Osteocyte (in vitro differentiated cells): ENCODE measurements at regions not wholly inside any gene's neighbourhood (a gene's known extent, or its start where the extent isn't known, plus 50 kb on each side); places are given as distances from the start of the nearest gene placed in this dataset.

ENCODE experiments used
- DNase-seq: peaks from one replicate; pipeline ENCODE4 v3.0.0; 2021; ENCODE audit warnings: mixed read lengths; ENCODE audit not compliant: unreplicated experiment; ENCODE audit errors: extremely low spot score
- H3K27ac Mint-ChIP-seq: one replicate; pipeline ENCODE4 v1.8.0; 2021; ENCODE audit warnings: mild to moderate bottlenecking, mixed read lengths; ENCODE audit not compliant: unreplicated experiment
- H3K27me3 Mint-ChIP-seq: one replicate; pipeline ENCODE4 v1.8.0; 2021; ENCODE audit warnings: mixed read lengths; ENCODE audit not compliant: unreplicated experiment
- H3K36me3 Mint-ChIP-seq: one replicate; pipeline ENCODE4 v1.8.0; 2021; ENCODE audit warnings: mixed read lengths; ENCODE audit not compliant: unreplicated experiment
- H3K4me1 Mint-ChIP-seq: one replicate; pipeline ENCODE4 v1.8.0; 2021; ENCODE audit warnings: mixed read lengths; ENCODE audit not compliant: unreplicated experiment
- H3K4me3 Mint-ChIP-seq: one replicate; pipeline ENCODE4 v1.8.0; 2021; ENCODE audit warnings: mild to moderate bottlenecking, moderate library complexity, mixed read lengths; ENCODE audit not compliant: unreplicated experiment
- H3K9me3 Mint-ChIP-seq: one replicate; pipeline ENCODE4 v1.8.0; 2021; ENCODE audit warnings: mixed read lengths; ENCODE audit not compliant: unreplicated experiment
- CTCF ChIP-seq: fragments of 200-600 bp; sonication (generic); IDR thresholded peaks from 2 replicates; pipeline ENCODE4 v1.5.0; 2021; ENCODE audit warnings: antibody characterized with exemption, mild to moderate bottlenecking, moderate library complexity

DNA sequence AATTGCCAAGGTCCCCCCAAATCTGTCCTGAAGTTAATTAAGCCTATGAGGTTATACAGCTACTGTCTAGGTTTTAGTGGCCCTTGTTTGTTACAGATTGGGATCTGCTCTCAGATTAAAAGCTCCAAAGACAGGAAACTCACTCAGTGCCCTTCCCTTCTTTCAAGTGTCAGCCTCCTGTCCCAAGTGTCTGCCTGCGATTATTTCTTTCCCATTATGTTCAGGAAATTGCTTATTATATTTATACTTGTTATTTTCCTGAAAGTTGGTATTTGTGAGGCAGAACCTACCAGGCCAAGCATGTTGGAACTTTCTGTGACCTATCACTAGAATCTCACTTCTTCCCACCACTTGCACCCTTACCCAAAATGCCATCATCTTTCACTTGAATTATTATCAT lies 173.2 kb downstream of the AREG start:
- no peak for DNase-seq
- no peak for TF ChIP-seq CTCF
- Mint-ChIP-seq H3K27me3 (peaks cover 5% of the 10 kb centered on the region), H3K36me3 (peaks cover 9% of the 10 kb centered on the region), H3K4me3 (no peak overlapping the region), H3K4me1 (peaks cover 12% of the 10 kb centered on the region), H3K9me3 (peaks cover 24% of the 10 kb centered on the region), H3K27ac (no peak overlapping the region)

- TF ChIP-seq CTCF, result no peak
- no peak for DNase-seq
- H3K27me3 Mint-ChIP-seq, result peaks cover 3% of the 10 kb centered on the region
- H3K4me3 Mint-ChIP-seq, result no peak overlapping the region
- peaks cover 17% of the 10 kb centered on the region for H3K4me1 Mint-ChIP-seq
- no peak overlapping the region for H3K27ac Mint-ChIP-seq
- peaks cover 9% of the 10 kb centered on the region for H3K36me3 Mint-ChIP-seq
- H3K9me3 Mint-ChIP-seq, result peaks cover 23% of the 10 kb centered on the region
These were observed 173.7 kb downstream of the AREG start for GRCh38 chr4:74618659-74619058.

GRCh38 chr4:74619931-74620702 lies 174.2 kb downstream of the BTC start:
- Mint-ChIP-seq H3K36me3 (peaks cover 6% of the 10 kb centered on the region), H3K4me3 (no peak overlapping the region), H3K27ac (no peak overlapping the region), H3K27me3 (peaks cover under 1% of the 10 kb centered on the region), H3K9me3 (peaks cover 12% of the 10 kb centered on the region), H3K4me1 (peaks cover 32% of the 10 kb centered on the region)
- TF ChIP-seq CTCF, result no peak
- no peak for DNase-seq

GRCh38 chr4:74621616-74622015 lies 172.7 kb downstream of the BTC start:
- Mint-ChIP-seq H3K36me3 (no peaks in the 10 kb centered on the region), H3K27ac (no peak overlapping the region), H3K4me1 (peaks cover 40% of the 10 kb centered on the region), H3K27me3 (no peaks in the 10 kb centered on the region), H3K9me3 (no peaks in the 10 kb centered on the region), H3K4me3 (no peak overlapping the region)
- no peak for DNase-seq
- TF ChIP-seq CTCF, result no peak

GRCh38 chr4:74623041-74623440 lies 171.3 kb downstream of the BTC start:
- Mint-ChIP-seq H3K27ac (peak overlapping the region; percentile 49), H3K9me3 (no peaks in the 10 kb centered on the region), H3K4me3 (no peak overlapping the region), H3K36me3 (no peaks in the 10 kb centered on the region), H3K4me1 (peaks cover 40% of the 10 kb centered on the region), H3K27me3 (no peaks in the 10 kb centered on the region)
- no peak for DNase-seq
- TF ChIP-seq CTCF, result peak; percentile 55
